Activated naive CD4-positive, alpha-beta T cell treated with anti-CD3 and anti-CD28 coated beads, Interleukin-2, amount 10 ng/mL, durations not matched to agents 7 days and 5 days (primary cell): ENCODE measurements at regions not wholly inside any gene's neighbourhood (a gene's known extent, or its start where the extent isn't known, plus 50 kb on each side); places are given as distances from the start of the nearest gene placed in this dataset.
"Not testable (repeated sequence)": the region's sequence is repeated elsewhere in the genome, so short reads cannot be mapped to it uniquely, and the experiment has no call there.

ENCODE experiments used
- CTCF ChIA-PET: fragments of 350-600 bp; sonication (Branson Sonifier 250); formaldehyde crosslinking; loops from one replicate; lab custom pipeline; 2021; ENCODE audit warnings: antibody characterized with exemption; lab: Charles Lee
- DNase-seq: peaks from one replicate; pipeline ENCODE4 v3.0.0-alpha.2; 2020
- H3K27ac Mint-ChIP-seq: one replicate; pipeline ENCODE4 v1.8.0; 2021; ENCODE audit warnings: mild to moderate bottlenecking, moderate library complexity, mixed read lengths
- H3K27me3 Mint-ChIP-seq: one replicate; pipeline ENCODE4 v1.8.0; 2021; ENCODE audit warnings: mild to moderate bottlenecking, mixed read lengths
- H3K36me3 Mint-ChIP-seq: one replicate; pipeline ENCODE4 v1.8.0; 2021; ENCODE audit warnings: mixed read lengths
- H3K4me1 Mint-ChIP-seq: one replicate; pipeline ENCODE4 v1.8.0; 2021; ENCODE audit warnings: mixed read lengths
- H3K4me3 Mint-ChIP-seq: one replicate; pipeline ENCODE4 v1.8.0; 2021; ENCODE audit warnings: mild to moderate bottlenecking, moderate library complexity, mixed read lengths
- H3K9me3 Mint-ChIP-seq: one replicate; pipeline ENCODE4 v1.8.0; 2021; ENCODE audit warnings: mixed read lengths

- Mint-ChIP-seq H3K27me3 (no peaks in the 10 kb centered on the region), H3K4me3 (no peak overlapping the region), H3K27ac (no peak overlapping the region), H3K9me3 (no peaks in the 10 kb centered on the region), H3K36me3 (no peaks in the 10 kb centered on the region), H3K4me1 (no peaks in the 10 kb centered on the region)
- DNase-seq = no peak
- CTCF ChIA-PET = no interaction called here
These were observed 61.7 kb downstream of the NPS start for GRCh38 chr10:127610816-127611215.

- no peaks in the 10 kb centered on the region for H3K36me3 Mint-ChIP-seq
- H3K27me3 Mint-ChIP-seq = no peaks in the 10 kb centered on the region
- H3K4me1 Mint-ChIP-seq = no peaks in the 10 kb centered on the region
- no peak overlapping the region for H3K4me3 Mint-ChIP-seq
- no peak overlapping the region for H3K27ac Mint-ChIP-seq
- CTCF ChIA-PET = no interaction called here
- DNase-seq = no peak
- no peaks in the 10 kb centered on the region for H3K9me3 Mint-ChIP-seq
These were observed 65.4 kb downstream of the NPS start for GRCh38 chr10:127614484-127615017.

DNA sequence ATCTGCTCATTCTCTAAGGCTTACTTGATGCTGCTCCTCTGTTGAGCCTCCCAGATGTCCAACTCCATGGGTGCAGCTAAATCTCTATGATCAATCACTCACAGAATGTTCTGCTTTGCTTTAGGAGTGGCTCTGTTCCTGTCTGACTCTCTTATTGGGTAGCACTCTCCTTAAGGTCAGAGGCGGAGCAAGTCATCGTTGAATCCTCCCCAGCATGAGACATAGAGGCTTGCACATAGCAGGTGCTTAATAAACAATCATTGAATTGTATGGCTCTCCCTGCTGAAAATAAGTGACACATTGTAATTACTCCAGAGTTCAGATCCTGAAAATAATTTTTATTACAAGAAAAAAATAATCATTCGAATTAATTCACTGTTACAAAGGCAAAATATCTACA lies 69.7 kb downstream of the NPS start:
- CTCF ChIA-PET = no interaction called here
- no peak for DNase-seq
- H3K4me3 Mint-ChIP-seq = no peak overlapping the region
- H3K27ac Mint-ChIP-seq = no peak overlapping the region
- H3K27me3 Mint-ChIP-seq = no peaks in the 10 kb centered on the region
- H3K4me1 Mint-ChIP-seq = no peaks in the 10 kb centered on the region
- H3K9me3 Mint-ChIP-seq = no peaks in the 10 kb centered on the region
- H3K36me3 Mint-ChIP-seq = no peaks in the 10 kb centered on the region

DNA sequence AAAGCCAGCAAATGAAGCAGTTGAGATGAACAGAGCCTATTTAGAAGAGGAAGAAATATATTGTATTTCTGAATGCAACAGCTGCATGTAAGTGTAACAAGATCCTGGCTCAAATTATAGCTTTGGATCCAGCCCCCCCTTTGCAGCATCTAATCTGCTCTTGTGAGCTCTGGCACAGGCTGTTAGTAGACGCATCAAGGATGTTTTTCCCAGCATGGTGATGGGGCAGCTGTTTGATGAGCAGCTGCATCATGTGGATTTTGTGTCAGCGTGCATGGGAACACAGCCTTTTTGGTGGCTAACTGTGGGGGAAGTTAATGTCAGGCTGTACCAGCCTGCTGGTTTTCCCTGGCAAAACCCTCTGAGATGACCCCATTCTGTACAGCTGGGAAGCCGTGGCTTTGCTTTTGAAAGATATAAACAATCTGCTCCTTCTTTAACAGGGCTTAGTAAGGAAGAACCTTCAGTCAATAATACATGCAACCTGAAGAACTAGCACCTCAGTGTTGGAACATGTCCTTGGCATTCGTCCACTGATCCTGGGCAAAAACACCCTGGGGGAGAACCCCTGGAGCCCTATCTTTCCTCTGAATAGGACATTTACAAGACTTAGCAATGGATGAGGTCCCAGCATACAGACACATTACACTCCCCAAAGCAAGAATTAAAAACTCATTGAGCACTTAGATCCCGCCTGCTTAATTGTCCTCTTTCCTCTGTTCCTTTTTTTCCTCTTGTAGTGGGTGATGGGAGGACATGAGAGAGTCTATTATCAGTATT lies 70.6 kb downstream of the NPS start:
- Mint-ChIP-seq H3K9me3 (no peaks in the 10 kb centered on the region), H3K27me3 (no peaks in the 10 kb centered on the region), H3K27ac (no peak overlapping the region), H3K4me3 (no peak overlapping the region), H3K36me3 (no peaks in the 10 kb centered on the region), H3K4me1 (no peaks in the 10 kb centered on the region)
- CTCF ChIA-PET = no interaction called here
- DNase-seq = no peak

GRCh38 chr10:127635882-127636281 lies 86.8 kb downstream of the NPS start:
- Mint-ChIP-seq H3K9me3 (peaks cover 24% of the 10 kb centered on the region), H3K27ac (no peak overlapping the region), H3K4me3 (no peak overlapping the region), H3K36me3 (no peaks in the 10 kb centered on the region), H3K27me3 (no peaks in the 10 kb centered on the region), H3K4me1 (no peaks in the 10 kb centered on the region)
- DNase-seq = no peak
- CTCF ChIA-PET = no interaction called here

DNA sequence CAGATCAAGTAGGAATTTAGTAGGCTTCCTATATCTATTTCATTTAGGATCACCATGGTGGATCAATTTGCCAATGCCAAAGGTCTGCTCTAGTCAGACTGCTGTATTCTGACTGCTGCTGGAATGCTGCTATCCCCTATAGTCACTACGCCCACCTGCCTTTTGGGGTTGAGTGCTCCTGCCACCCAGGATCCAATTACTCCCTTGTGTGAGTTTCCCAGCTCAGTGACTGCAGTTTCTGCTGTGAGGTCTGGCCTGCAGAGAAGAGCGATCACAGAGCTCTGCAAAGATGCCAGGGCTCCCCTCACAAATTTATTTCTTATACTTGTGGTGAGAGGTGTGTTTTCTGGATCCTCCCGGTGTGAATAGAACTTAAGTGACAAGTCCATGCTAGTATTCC lies 88.1 kb upstream of the FOXI2 start:
- Mint-ChIP-seq H3K27me3 (no peaks in the 10 kb centered on the region), H3K27ac (no peak overlapping the region)
- CTCF ChIA-PET = no interaction called here

DNA sequence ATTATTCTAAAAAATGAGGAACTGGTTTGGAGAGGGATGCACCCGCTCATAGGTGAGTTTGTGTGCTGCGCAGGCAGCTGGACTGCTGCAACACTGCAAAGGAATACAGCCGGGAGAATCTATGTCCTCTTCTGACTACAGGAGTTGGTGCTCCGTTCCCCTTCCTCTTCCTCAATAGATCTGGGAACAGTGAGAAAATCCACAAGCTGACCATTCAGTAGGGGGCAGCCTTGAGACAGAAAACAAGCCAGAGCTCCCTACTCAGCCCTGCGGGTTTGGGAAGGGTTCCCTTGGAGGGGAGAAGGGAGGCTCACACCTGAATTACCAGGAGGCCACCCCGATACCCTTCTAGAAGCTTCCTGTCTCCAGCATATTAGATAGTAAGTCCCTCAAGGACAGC lies 87.3 kb upstream of the FOXI2 start:
- Mint-ChIP-seq H3K4me3 (no peak overlapping the region), H3K27ac (no peak overlapping the region), H3K9me3 (no peaks in the 10 kb centered on the region), H3K27me3 (no peaks in the 10 kb centered on the region), H3K4me1 (no peaks in the 10 kb centered on the region), H3K36me3 (no peaks in the 10 kb centered on the region)
- DNase-seq = no peak
- CTCF ChIA-PET = interaction anchor here (0.7 to 1.0 kb wide), 2 partner anchors 205 to 653 kb away, joined by 3 to 5 read pairs; no protein-coding TSS in a partner anchor

More for the DNA sequence above, 88.1 kb upstream of the FOXI2 start:
- Mint-ChIP-seq H3K9me3 (no peaks in the 10 kb centered on the region), H3K4me3 (no peak overlapping the region), H3K4me1 (no peaks in the 10 kb centered on the region), H3K36me3 (no peaks in the 10 kb centered on the region)
- no peak for DNase-seq

GRCh38 chr10:127657056-127657455 lies 79.9 kb upstream of the FOXI2 start:
- H3K4me1 Mint-ChIP-seq = no peaks in the 10 kb centered on the region
- CTCF ChIA-PET = no interaction called here
- no peaks in the 10 kb centered on the region for H3K27me3 Mint-ChIP-seq
- H3K36me3 Mint-ChIP-seq = no peaks in the 10 kb centered on the region
- no peak overlapping the region for H3K4me3 Mint-ChIP-seq
- no peak overlapping the region for H3K27ac Mint-ChIP-seq
- DNase-seq = no peak
- no peaks in the 10 kb centered on the region for H3K9me3 Mint-ChIP-seq

- CTCF ChIA-PET, H3K36me3 Mint-ChIP-seq, DNase-seq, H3K4me3 Mint-ChIP-seq, H3K4me1 Mint-ChIP-seq, H3K27ac Mint-ChIP-seq, H3K27me3 Mint-ChIP-seq, H3K9me3 Mint-ChIP-seq: not testable (repeated sequence)
These were observed 60.6 kb upstream of the FOXI2 start for GRCh38 chr10:127676430-127676829.

- Mint-ChIP-seq H3K4me1 (no peaks in the 10 kb centered on the region), H3K4me3 (no peak overlapping the region), H3K27me3 (no peaks in the 10 kb centered on the region), H3K27ac (no peak overlapping the region), H3K36me3 (no peaks in the 10 kb centered on the region), H3K9me3 (no peaks in the 10 kb centered on the region)
- DNase-seq = no peak
- CTCF ChIA-PET = interaction anchor here (0.7 kb wide), 1 partner anchor 16 kb away, joined by 3 read pairs; no protein-coding TSS in a partner anchor
These were observed 58.9 kb upstream of the FOXI2 start for GRCh38 chr10:127678091-127678490.

GRCh38 chr10:127679642-127680255 lies 57.2 kb upstream of the FOXI2 start:
- H3K36me3 Mint-ChIP-seq = no peaks in the 10 kb centered on the region
- DNase-seq = no peak
- no peaks in the 10 kb centered on the region for H3K4me1 Mint-ChIP-seq
- H3K27ac Mint-ChIP-seq = no peak overlapping the region
- no peaks in the 10 kb centered on the region for H3K9me3 Mint-ChIP-seq
- CTCF ChIA-PET = no interaction called here
- H3K27me3 Mint-ChIP-seq = no peaks in the 10 kb centered on the region
- no peak overlapping the region for H3K4me3 Mint-ChIP-seq
